GM12874 (cell line): ENCODE measurements at regions not wholly inside any gene's neighbourhood (a gene's known extent, or its start where the extent isn't known, plus 50 kb on each side); places are given as distances from the start of the nearest gene placed in this dataset.

ENCODE experiments used
- CTCF ChIP-seq: IDR thresholded peaks from 2 replicates; pipeline ENCODE4 v1.5.1; 2011; ENCODE audit warnings: low read depth, mild to moderate bottlenecking, control low read depth, low read length, moderate library complexity; ENCODE audit not compliant: insufficient read depth

- TF ChIP-seq CTCF: no peak
Measured at GRCh38 chr4:170940043-170940724, 850.4 kb upstream of the AADAT start.

GRCh38 chr4:170938588-170938987, 848.8 kb upstream of the AADAT start:
- TF ChIP-seq CTCF: no peak

GRCh38 chr4:170931321-170931720, 841.6 kb upstream of the AADAT start:
- TF ChIP-seq CTCF: no peak

- no peak for TF ChIP-seq CTCF
Measured at GRCh38 chr4:170888660-170889059, 798.9 kb upstream of the AADAT start.

- TF ChIP-seq CTCF: no peak
Measured at GRCh38 chr4:170887396-170887795, 797.6 kb upstream of the AADAT start.

GRCh38 chr4:170884969-170885570, 795.3 kb upstream of the AADAT start:
- TF ChIP-seq CTCF: no peak

GRCh38 chr4:170875868-170876267, 786.1 kb upstream of the AADAT start:
- peak; percentile 24; the same call in 1 of the 2 replicates for TF ChIP-seq CTCF
